Stimulated activated memory B cell treated with anti-CD40 and anti-IgM and Interleukin-4, amounts not matched to agents 10 μg/mL and 1 μg/mL and 100 μg/mL, for 72 hours (primary cell): ENCODE measurements at regions not wholly inside any gene's neighbourhood (a gene's known extent, or its start where the extent isn't known, plus 50 kb on each side); places are given as distances from the start of the nearest gene placed in this dataset.

ENCODE experiments used
- ATAC-seq: fragments of 150-1000 bp; cut with Tn5 transposase; 2 replicates; pipeline ENCODE4 v1.10.0; 2021
- H3K27ac Mint-ChIP-seq: one replicate; pipeline ENCODE4 v1.8.0; 2022; ENCODE audit warnings: mild to moderate bottlenecking, mixed read lengths
- H3K27me3 Mint-ChIP-seq: one replicate; pipeline ENCODE4 v1.8.0; 2022; ENCODE audit warnings: mixed read lengths
- H3K36me3 Mint-ChIP-seq: one replicate; pipeline ENCODE4 v1.8.0; 2022; ENCODE audit warnings: mixed read lengths
- H3K4me1 Mint-ChIP-seq: one replicate; pipeline ENCODE4 v1.8.0; 2022; ENCODE audit warnings: mixed read lengths
- H3K4me3 Mint-ChIP-seq: one replicate; pipeline ENCODE4 v1.8.0; 2022; ENCODE audit warnings: mild to moderate bottlenecking, moderate library complexity, mixed read lengths
- H3K9me3 Mint-ChIP-seq: one replicate; pipeline ENCODE4 v1.8.0; 2022; ENCODE audit warnings: mixed read lengths

- Mint-ChIP-seq H3K27me3 (no peaks in the 10 kb centered on the region), H3K4me1 (no peaks in the 10 kb centered on the region), H3K4me3 (no peak overlapping the region), H3K9me3 (no peaks in the 10 kb centered on the region), H3K36me3 (no peaks in the 10 kb centered on the region), H3K27ac (no peak overlapping the region)
- ATAC-seq = no peak
These were observed 220.8 kb downstream of the MYCN start for GRCh38 chr2:16161085-16161565.

DNA sequence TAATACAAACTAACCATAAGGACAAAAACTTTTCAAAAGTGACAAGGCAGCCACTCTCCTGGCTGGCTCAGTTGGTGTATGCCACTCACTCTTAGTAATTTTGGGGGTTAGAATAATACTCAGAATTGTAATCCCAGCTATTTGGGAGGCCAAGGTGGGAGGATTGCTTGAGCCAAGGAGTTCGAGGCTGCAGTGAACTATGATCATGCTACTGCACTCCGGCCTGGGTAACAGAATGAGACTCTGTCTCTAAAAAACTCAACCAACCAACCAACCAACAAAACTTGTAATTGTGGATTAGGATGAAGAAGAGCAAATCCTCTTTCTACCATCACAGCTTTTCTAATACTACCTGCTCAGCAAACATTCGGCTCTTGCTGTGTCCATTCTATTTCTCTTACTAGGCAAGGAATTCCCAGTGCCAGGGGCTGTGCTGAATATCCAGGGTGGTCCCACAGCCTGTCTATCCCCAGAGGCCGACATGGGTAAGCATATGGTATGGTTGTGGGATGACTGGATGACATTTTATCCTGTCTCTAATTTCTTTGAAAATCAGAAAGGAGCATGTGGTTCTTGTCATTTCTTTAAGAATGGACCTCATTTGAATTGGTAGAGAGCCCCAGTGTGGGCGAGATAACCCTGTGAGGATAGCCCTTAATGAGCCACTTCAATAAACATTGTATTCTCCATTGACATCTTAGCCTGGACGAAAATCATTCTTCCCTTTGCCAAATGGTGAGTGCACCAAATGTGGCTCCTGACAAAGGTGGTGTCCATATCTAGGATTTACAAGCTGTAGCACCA lies 220.1 kb downstream of the MYCN start:
- H3K27me3 Mint-ChIP-seq = no peaks in the 10 kb centered on the region
- H3K27ac Mint-ChIP-seq = no peak overlapping the region
- no peak for ATAC-seq
- no peaks in the 10 kb centered on the region for H3K36me3 Mint-ChIP-seq
- H3K4me1 Mint-ChIP-seq = no peaks in the 10 kb centered on the region
- no peaks in the 10 kb centered on the region for H3K9me3 Mint-ChIP-seq
- H3K4me3 Mint-ChIP-seq = no peak overlapping the region

GRCh38 chr2:16156411-16156810 lies 216.1 kb downstream of the MYCN start:
- H3K4me1 Mint-ChIP-seq = no peaks in the 10 kb centered on the region
- no peaks in the 10 kb centered on the region for H3K9me3 Mint-ChIP-seq
- no peak for ATAC-seq
- no peak overlapping the region for H3K4me3 Mint-ChIP-seq
- no peak overlapping the region for H3K27ac Mint-ChIP-seq
- H3K36me3 Mint-ChIP-seq = no peaks in the 10 kb centered on the region
- no peaks in the 10 kb centered on the region for H3K27me3 Mint-ChIP-seq

GRCh38 chr2:16155766-16156165 lies 215.4 kb downstream of the MYCN start:
- ATAC-seq = no peak
- Mint-ChIP-seq H3K9me3 (no peaks in the 10 kb centered on the region), H3K27me3 (no peaks in the 10 kb centered on the region), H3K4me1 (no peaks in the 10 kb centered on the region), H3K4me3 (no peak overlapping the region), H3K27ac (no peak overlapping the region), H3K36me3 (no peaks in the 10 kb centered on the region)

GRCh38 chr2:16155366-16155765 lies 215.0 kb downstream of the MYCN start:
- ATAC-seq = no peak

DNA sequence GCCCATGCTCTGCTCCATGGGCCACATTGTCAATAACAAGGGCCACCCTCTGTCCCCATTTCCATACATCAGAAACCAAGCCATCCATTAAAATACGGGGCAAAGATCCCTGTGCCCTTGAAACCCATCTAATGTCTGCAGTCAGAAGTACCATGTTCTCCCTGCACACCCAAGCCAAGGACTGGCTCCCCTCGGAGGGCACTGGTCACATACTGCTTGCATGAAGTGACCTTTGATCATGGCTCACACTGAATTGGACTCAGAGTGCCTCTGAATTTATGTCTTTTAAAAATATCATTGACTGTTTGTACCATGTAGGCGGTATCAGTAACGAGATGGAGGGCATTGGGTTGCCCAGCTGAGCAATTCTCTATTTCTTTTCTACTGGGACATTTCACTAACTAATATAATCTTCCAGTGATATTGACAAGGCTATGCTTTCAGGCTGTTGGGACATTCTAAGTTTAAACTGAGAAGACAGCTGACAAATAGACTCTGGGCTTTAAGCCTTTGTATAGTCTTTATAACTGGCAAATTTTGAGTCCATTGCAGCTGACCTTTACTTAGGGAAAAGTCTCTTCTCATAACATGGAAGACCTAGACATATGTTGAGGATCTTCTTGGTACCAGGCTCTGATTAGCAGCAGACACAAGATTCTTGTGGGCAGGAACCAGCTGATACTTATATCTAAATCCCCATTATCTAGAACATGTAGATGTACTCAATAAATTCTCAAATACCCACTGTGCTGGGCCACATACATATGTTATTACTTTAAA lies 214.3 kb downstream of the MYCN start:
- no peaks in the 10 kb centered on the region for H3K4me1 Mint-ChIP-seq
- H3K36me3 Mint-ChIP-seq = no peaks in the 10 kb centered on the region
- no peak for ATAC-seq
- H3K27ac Mint-ChIP-seq = no peak overlapping the region
- no peaks in the 10 kb centered on the region for H3K27me3 Mint-ChIP-seq
- no peaks in the 10 kb centered on the region for H3K9me3 Mint-ChIP-seq
- no peak overlapping the region for H3K4me3 Mint-ChIP-seq

More at GRCh38 chr2:16155366-16155765, 215.0 kb downstream of the MYCN start:
- H3K4me1 Mint-ChIP-seq = no peaks in the 10 kb centered on the region
- no peaks in the 10 kb centered on the region for H3K27me3 Mint-ChIP-seq
- no peaks in the 10 kb centered on the region for H3K9me3 Mint-ChIP-seq
- H3K36me3 Mint-ChIP-seq = no peaks in the 10 kb centered on the region
- H3K27ac Mint-ChIP-seq = no peak overlapping the region
- H3K4me3 Mint-ChIP-seq = no peak overlapping the region

- Mint-ChIP-seq H3K27me3 (no peaks in the 10 kb centered on the region), H3K27ac (no peak overlapping the region), H3K4me3 (no peak overlapping the region), H3K9me3 (no peaks in the 10 kb centered on the region), H3K36me3 (no peaks in the 10 kb centered on the region), H3K4me1 (no peaks in the 10 kb centered on the region)
- no peak for ATAC-seq
These were observed 213.7 kb downstream of the MYCN start for GRCh38 chr2:16154061-16154460.

- Mint-ChIP-seq H3K27ac (no peak overlapping the region), H3K36me3 (no peaks in the 10 kb centered on the region), H3K9me3 (no peaks in the 10 kb centered on the region), H3K4me1 (no peaks in the 10 kb centered on the region), H3K27me3 (no peaks in the 10 kb centered on the region), H3K4me3 (no peak overlapping the region)
- ATAC-seq = no peak
These were observed 213.3 kb downstream of the MYCN start for GRCh38 chr2:16153754-16154035.

- Mint-ChIP-seq H3K9me3 (no peaks in the 10 kb centered on the region), H3K27ac (no peak overlapping the region), H3K4me1 (no peaks in the 10 kb centered on the region), H3K27me3 (no peaks in the 10 kb centered on the region), H3K36me3 (no peaks in the 10 kb centered on the region), H3K4me3 (no peak overlapping the region)
- ATAC-seq = no peak
These were observed 212.8 kb downstream of the MYCN start for GRCh38 chr2:16152928-16153753.

DNA sequence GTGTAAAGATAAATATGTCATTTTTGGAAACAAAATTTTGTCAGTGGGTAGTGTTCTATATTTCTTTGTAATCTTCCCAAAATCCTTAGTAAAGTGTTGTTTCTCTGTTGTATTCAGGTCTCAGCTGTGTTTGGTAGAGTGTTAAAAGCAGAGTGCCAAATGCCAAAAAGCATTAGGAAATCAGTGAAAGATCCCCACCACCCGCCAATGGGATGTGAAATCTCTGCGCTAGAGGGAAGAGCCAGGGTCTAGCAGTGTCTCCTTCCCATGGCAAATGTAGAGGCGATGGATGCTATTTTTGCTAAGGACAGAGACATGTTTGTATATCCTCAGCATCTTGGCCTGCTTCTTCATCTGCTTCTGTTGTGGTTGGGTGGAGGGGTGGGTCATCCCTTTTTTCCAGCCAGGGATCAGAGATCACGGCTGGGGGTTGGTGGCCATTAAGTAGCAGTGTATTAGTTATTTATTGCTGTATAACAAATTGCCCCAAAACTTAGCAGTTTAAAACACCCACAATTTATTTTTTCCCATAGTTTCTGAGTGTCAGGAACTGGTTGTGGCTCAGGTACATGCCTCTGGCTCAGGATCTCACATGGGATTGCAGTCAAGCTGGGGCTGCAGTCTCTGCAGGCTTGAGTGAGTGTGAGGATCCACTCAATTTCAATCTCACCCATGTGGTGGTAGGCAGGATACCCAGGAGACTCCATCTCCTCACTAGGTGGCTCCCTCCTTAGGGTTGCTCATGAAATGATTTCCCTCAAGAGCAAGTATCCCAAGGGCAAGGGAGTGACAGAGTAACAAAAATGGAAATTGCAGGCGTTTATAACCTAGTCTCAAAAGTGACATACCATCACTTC lies 211.9 kb downstream of the MYCN start:
- Mint-ChIP-seq H3K4me3 (no peak overlapping the region), H3K4me1 (no peaks in the 10 kb centered on the region), H3K27me3 (no peaks in the 10 kb centered on the region), H3K36me3 (no peaks in the 10 kb centered on the region), H3K9me3 (no peaks in the 10 kb centered on the region), H3K27ac (no peak overlapping the region)
- ATAC-seq = no peak

- Mint-ChIP-seq H3K4me1 (no peaks in the 10 kb centered on the region), H3K27ac (no peak overlapping the region), H3K36me3 (no peaks in the 10 kb centered on the region), H3K9me3 (no peaks in the 10 kb centered on the region), H3K4me3 (no peak overlapping the region), H3K27me3 (no peaks in the 10 kb centered on the region)
- no peak for ATAC-seq
These were observed 211.3 kb downstream of the MYCN start for GRCh38 chr2:16151651-16152050.

GRCh38 chr2:16151281-16151570 lies 210.9 kb downstream of the MYCN start:
- ATAC-seq = no peak
- no peaks in the 10 kb centered on the region for H3K9me3 Mint-ChIP-seq
- no peak overlapping the region for H3K27ac Mint-ChIP-seq
- no peak overlapping the region for H3K4me3 Mint-ChIP-seq
- no peaks in the 10 kb centered on the region for H3K27me3 Mint-ChIP-seq
- H3K36me3 Mint-ChIP-seq = no peaks in the 10 kb centered on the region
- H3K4me1 Mint-ChIP-seq = no peaks in the 10 kb centered on the region

GRCh38 chr2:16150456-16151280 lies 210.3 kb downstream of the MYCN start:
- Mint-ChIP-seq H3K9me3 (no peaks in the 10 kb centered on the region), H3K27ac (no peak overlapping the region), H3K36me3 (no peaks in the 10 kb centered on the region), H3K27me3 (no peaks in the 10 kb centered on the region), H3K4me1 (no peaks in the 10 kb centered on the region), H3K4me3 (no peak overlapping the region)
- no peak for ATAC-seq
